Liver (tissue), 8 donors: ENCODE measurements at regions not wholly inside any gene's neighbourhood (a gene's known extent, or its start where the extent isn't known, plus 50 kb on each side); places are given as distances from the start of the nearest gene placed in this dataset.

Experiments used
- DNase-seq: peaks from one replicate; pipeline ENCODE4 v3.0.0-alpha.2; 2017; ENCODE audit warnings: low spot score
- H3K27ac ChIP-seq, 2 donors: one replicate each; pipeline ENCODE4 v1.7.0; 2013; ENCODE audit warnings: inconsistent platforms in 2 of 2, low read length in 2 of 2, control low read depth in 1 of 2, low read depth in 1 of 2, mild to moderate bottlenecking in 1 of 2
- H3K27me3 ChIP-seq, 4 donors: one replicate each; pipeline versions ENCODE4 v1.6.1 to v1.7.0; 2013; ENCODE audit warnings: low read length in 3 of 4, inconsistent platforms in 1 of 4, mild to moderate bottlenecking in 1 of 4, moderate library complexity in 1 of 4; ENCODE audit not compliant: control insufficient read depth in 4 of 4, insufficient read depth in 4 of 4
- H3K36me3 ChIP-seq, 4 donors: one replicate each; pipeline versions ENCODE4 v1.6.1 to v1.7.0; 2013; ENCODE audit warnings: low read length in 3 of 4, mild to moderate bottlenecking in 3 of 4, low read depth in 1 of 4, moderate library complexity in 1 of 4; ENCODE audit not compliant: control insufficient read depth in 4 of 4, insufficient read depth in 3 of 4
- H3K4me1 ChIP-seq, 4 donors: one replicate each; pipeline versions ENCODE4 v1.6.1 to v1.7.0; 2013; ENCODE audit warnings: low read length in 3 of 4, mild to moderate bottlenecking in 3 of 4, moderate library complexity in 1 of 4; ENCODE audit not compliant: control insufficient read depth in 4 of 4, insufficient read depth in 4 of 4
- H3K4me3 ChIP-seq, 3 donors: one replicate each; pipeline versions ENCODE4 v1.6.1 to v1.7.0; 2013; ENCODE audit warnings: low read length in 3 of 3, control low read depth in 1 of 3, low read depth in 1 of 3, mild to moderate bottlenecking in 1 of 3
- H3K9ac ChIP-seq, 2 donors: one replicate each; pipeline ENCODE4 v1.7.0; 2013; ENCODE audit warnings: low read length in 2 of 2, mild to moderate bottlenecking in 2 of 2, moderate library complexity in 2 of 2, control low read depth in 1 of 2, low read depth in 1 of 2
- H3K9me3 ChIP-seq, 4 donors: one replicate each; pipeline versions ENCODE4 v1.6.1 to v1.7.0; 2013; ENCODE audit warnings: low read length in 3 of 4; ENCODE audit not compliant: control insufficient read depth in 4 of 4
- EGR1 ChIP-seq, 2 donors: IDR thresholded peaks; 2 replicates each; pipeline ENCODE4 v1.6.1; 2016 to 2018; ENCODE audit warnings: antibody characterized with exemption in 2 of 2, low read depth in 2 of 2
- FOXA1 ChIP-seq: IDR thresholded peaks from 2 replicates; pipeline ENCODE4 v1.6.1; 2016; ENCODE audit warnings: antibody characterized with exemption
- GABPA ChIP-seq, 2 donors: IDR thresholded peaks in 1 of 2; conservative IDR thresholded peaks in 1 of 2; 2 replicates each; pipeline ENCODE4 v1.6.1; 2016; ENCODE audit warnings: antibody characterized with exemption in 2 of 2, mild to moderate bottlenecking in 1 of 2, moderate library complexity in 1 of 2
- HNF4A ChIP-seq, 2 donors: conservative IDR thresholded peaks; 2 replicates each; pipeline ENCODE4 v1.6.1; 2016; ENCODE audit warnings: antibody characterized with exemption in 2 of 2, mild to moderate bottlenecking in 2 of 2
- HNF4G ChIP-seq: IDR thresholded peaks from 2 replicates; pipeline ENCODE4 v1.6.1; 2016; ENCODE audit warnings: antibody characterized with exemption
- JUND ChIP-seq, 2 donors: IDR thresholded peaks; 2 replicates each; pipeline ENCODE4 v1.6.1; 2016; ENCODE audit warnings: antibody characterized with exemption in 2 of 2
- NR2F2 ChIP-seq: IDR thresholded peaks from 2 replicates; pipeline ENCODE4 v1.6.1; 2016; ENCODE audit warnings: antibody characterized with exemption
- RAD21 ChIP-seq, 2 donors: IDR thresholded peaks; 2 replicates each; pipeline ENCODE4 v1.6.1; 2016; ENCODE audit warnings: antibody characterized with exemption in 2 of 2, mild to moderate bottlenecking in 2 of 2
- RXRA ChIP-seq, 2 donors: IDR thresholded peaks; 2 replicates each; pipeline ENCODE4 v1.6.1; 2017 to 2018; ENCODE audit warnings: antibody characterized with exemption in 2 of 2, mild to moderate bottlenecking in 1 of 2
- SP1 ChIP-seq: IDR thresholded peaks from 2 replicates; pipeline ENCODE4 v1.6.1; 2018; ENCODE audit warnings: antibody characterized with exemption, mild to moderate bottlenecking
- TAF1 ChIP-seq: conservative IDR thresholded peaks from 2 replicates; pipeline ENCODE4 v1.6.1; 2016; ENCODE audit warnings: antibody characterized with exemption, mild to moderate bottlenecking
- YY1 ChIP-seq: IDR thresholded peaks from 2 replicates; pipeline ENCODE4 v1.6.1; 2016; ENCODE audit warnings: antibody characterized with exemption, mild to moderate bottlenecking
- WGBS: extraction: QIAGEN DNeasy Blood & Tissue Kit; methylation state at CpG from one replicate; pipeline ENCODE4 v1.1.7; 2013; 5-methylcytosine and 5-hydroxymethylcytosine counted together
- TF ChIP-seq, protein P1 (sequence below): IDR thresholded peaks from 2 replicates; pipeline ENCODE4 v1.6.1; 2016; ENCODE audit warnings: antibody characterized with exemption
- TF ChIP-seq, protein P2 (sequence below): IDR thresholded peaks from 2 replicates; pipeline ENCODE4 v1.6.1; 2016; ENCODE audit warnings: antibody characterized with exemption
- TF ChIP-seq, protein P3 (sequence below): IDR thresholded peaks from 2 replicates; pipeline ENCODE4 v1.6.1; 2016; ENCODE audit warnings: antibody characterized with exemption, mild to moderate bottlenecking
- TF ChIP-seq, protein P4 (sequence below): IDR thresholded peaks from 2 replicates; pipeline ENCODE4 v1.6.1; 2016; ENCODE audit warnings: antibody characterized with exemption
- TF ChIP-seq, protein P5 (sequence below): fragments of 150-350 bp; IDR thresholded peaks from 2 replicates; pipeline ENCODE4 v1.5.1; 2017; ENCODE audit warnings: improper control_type of control experiment, low read depth, low read length; ENCODE audit not compliant: missing input control
- donor health status: healthy.
- donor health status: healthy.
- donor health status: healthy.
- donor health status: healthy.
- donor health status: healthy.

DNA sequence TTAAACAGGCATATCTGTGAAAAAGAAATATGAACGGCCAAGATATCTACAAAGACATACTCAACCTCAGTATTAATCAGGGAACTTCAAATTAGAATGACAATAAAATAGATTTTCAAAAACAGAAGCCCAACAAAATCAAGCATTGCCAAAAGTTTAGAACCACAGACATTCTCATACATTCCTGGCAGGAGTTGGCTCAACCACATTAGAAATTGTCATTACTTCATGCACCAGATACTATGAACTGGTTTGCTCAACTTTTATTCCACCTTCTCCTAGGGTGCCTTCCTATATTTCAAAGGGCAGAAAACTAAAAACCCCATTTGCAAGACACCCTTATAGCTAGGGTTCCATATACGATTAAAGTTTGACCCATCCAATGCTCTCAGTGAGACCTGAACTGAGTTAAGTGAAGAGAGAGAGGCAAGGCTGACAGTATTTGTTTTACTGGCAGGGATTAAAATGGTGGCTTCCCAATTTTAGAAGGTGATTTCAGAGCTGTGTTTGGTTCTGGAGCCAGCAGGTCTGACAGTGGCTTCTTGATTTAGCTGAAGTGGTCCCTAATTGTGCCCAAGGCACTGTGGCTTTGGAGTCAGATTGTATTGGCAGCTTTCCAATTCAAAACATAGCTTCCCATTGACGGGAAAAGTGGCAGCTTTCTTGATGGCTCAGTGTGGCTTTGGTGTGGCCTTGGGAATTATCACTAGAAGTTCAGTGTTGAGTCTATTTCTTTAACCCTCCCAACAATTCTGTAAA lies 77.1 kb upstream of the CDYL start:
- Histone ChIP-seq H3K9me3 (no peaks in the 10 kb centered on the region), H3K9ac (no peak overlapping the region), H3K4me3 (no peak overlapping the region), H3K27ac (no peak overlapping the region), H3K4me1 (no peaks in the 10 kb centered on the region), H3K36me3 (no peaks in the 10 kb centered on the region), H3K27me3 (no peaks in the 10 kb centered on the region)
- 72% methylated on average over 3 of the region's 3 CpGs for WGBS
- TF ChIP-seq JUND (IDR thresholded peaks at IDR 0.05), result no peak
- TF ChIP-seq YY1, result no peak
- TF ChIP-seq EGR1 (IDR thresholded peaks at IDR 0.05; ENCODE audit: low read depth in 2 of 2), result no peak
- no peak for TF ChIP-seq TAF1
- TF ChIP-seq HNF4G, result no peak
- TF ChIP-seq FOXA1, result no peak
- TF ChIP-seq, protein P1, sequence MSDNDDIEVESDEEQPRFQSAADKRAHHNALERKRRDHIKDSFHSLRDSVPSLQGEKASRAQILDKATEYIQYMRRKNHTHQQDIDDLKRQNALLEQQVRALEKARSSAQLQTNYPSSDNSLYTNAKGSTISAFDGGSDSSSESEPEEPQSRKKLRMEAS, result no peak
- TF ChIP-seq RAD21 (IDR thresholded peaks at IDR 0.05), result no peak
- TF ChIP-seq, protein P2, sequence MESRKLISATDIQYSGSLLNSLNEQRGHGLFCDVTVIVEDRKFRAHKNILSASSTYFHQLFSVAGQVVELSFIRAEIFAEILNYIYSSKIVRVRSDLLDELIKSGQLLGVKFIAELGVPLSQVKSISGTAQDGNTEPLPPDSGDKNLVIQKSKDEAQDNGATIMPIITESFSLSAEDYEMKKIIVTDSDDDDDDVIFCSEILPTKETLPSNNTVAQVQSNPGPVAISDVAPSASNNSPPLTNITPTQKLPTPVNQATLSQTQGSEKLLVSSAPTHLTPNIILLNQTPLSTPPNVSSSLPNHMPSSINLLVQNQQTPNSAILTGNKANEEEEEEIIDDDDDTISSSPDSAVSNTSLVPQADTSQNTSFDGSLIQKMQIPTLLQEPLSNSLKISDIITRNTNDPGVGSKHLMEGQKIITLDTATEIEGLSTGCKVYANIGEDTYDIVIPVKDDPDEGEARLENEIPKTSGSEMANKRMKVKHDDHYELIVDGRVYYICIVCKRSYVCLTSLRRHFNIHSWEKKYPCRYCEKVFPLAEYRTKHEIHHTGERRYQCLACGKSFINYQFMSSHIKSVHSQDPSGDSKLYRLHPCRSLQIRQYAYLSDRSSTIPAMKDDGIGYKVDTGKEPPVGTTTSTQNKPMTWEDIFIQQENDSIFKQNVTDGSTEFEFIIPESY, result no peak
- TF ChIP-seq, protein P3, sequence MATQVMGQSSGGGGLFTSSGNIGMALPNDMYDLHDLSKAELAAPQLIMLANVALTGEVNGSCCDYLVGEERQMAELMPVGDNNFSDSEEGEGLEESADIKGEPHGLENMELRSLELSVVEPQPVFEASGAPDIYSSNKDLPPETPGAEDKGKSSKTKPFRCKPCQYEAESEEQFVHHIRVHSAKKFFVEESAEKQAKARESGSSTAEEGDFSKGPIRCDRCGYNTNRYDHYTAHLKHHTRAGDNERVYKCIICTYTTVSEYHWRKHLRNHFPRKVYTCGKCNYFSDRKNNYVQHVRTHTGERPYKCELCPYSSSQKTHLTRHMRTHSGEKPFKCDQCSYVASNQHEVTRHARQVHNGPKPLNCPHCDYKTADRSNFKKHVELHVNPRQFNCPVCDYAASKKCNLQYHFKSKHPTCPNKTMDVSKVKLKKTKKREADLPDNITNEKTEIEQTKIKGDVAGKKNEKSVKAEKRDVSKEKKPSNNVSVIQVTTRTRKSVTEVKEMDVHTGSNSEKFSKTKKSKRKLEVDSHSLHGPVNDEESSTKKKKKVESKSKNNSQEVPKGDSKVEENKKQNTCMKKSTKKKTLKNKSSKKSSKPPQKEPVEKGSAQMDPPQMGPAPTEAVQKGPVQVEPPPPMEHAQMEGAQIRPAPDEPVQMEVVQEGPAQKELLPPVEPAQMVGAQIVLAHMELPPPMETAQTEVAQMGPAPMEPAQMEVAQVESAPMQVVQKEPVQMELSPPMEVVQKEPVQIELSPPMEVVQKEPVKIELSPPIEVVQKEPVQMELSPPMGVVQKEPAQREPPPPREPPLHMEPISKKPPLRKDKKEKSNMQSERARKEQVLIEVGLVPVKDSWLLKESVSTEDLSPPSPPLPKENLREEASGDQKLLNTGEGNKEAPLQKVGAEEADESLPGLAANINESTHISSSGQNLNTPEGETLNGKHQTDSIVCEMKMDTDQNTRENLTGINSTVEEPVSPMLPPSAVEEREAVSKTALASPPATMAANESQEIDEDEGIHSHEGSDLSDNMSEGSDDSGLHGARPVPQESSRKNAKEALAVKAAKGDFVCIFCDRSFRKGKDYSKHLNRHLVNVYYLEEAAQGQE, result no peak
- TF ChIP-seq, protein P4, sequence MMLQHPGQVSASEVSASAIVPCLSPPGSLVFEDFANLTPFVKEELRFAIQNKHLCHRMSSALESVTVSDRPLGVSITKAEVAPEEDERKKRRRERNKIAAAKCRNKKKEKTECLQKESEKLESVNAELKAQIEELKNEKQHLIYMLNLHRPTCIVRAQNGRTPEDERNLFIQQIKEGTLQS, result no peak
- no peak for TF ChIP-seq GABPA (IDR thresholded peaks at IDR 0.05 in 1 of 2, conservative IDR thresholded peaks at IDR 0.05 in 1 of 2)
- TF ChIP-seq NR2F2, result no peak
- no peak for TF ChIP-seq HNF4A (conservative IDR thresholded peaks at IDR 0.05)
- no peak for TF ChIP-seq SP1
- TF ChIP-seq, protein P5, sequence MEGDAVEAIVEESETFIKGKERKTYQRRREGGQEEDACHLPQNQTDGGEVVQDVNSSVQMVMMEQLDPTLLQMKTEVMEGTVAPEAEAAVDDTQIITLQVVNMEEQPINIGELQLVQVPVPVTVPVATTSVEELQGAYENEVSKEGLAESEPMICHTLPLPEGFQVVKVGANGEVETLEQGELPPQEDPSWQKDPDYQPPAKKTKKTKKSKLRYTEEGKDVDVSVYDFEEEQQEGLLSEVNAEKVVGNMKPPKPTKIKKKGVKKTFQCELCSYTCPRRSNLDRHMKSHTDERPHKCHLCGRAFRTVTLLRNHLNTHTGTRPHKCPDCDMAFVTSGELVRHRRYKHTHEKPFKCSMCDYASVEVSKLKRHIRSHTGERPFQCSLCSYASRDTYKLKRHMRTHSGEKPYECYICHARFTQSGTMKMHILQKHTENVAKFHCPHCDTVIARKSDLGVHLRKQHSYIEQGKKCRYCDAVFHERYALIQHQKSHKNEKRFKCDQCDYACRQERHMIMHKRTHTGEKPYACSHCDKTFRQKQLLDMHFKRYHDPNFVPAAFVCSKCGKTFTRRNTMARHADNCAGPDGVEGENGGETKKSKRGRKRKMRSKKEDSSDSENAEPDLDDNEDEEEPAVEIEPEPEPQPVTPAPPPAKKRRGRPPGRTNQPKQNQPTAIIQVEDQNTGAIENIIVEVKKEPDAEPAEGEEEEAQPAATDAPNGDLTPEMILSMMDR, result no peak
- no peak for TF ChIP-seq RXRA (IDR thresholded peaks at IDR 0.05)
- no peak for DNase-seq
